GM23248 (cell line): ENCODE measurements at regions not wholly inside any gene's neighbourhood (a gene's known extent, or its start where the extent isn't known, plus 50 kb on each side); places are given as distances from the start of the nearest gene placed in this dataset.
"Not testable (repeated sequence)": the region's sequence is repeated elsewhere in the genome, so short reads cannot be mapped to it uniquely, and the experiment has no call there.

Experiments used
- EZH2 ChIP-seq: fragments of 200-600 bp; sonication (generic); IDR thresholded peaks from 2 replicates; pipeline ENCODE4 v1.6.1; 2018; ENCODE audit warnings: antibody characterized with exemption, mild to moderate bottlenecking; ENCODE audit not compliant: insufficient read depth, poor library complexity, severe bottlenecking
- EZH2phosphoT487 ChIP-seq: fragments of 200-600 bp; sonication (generic); IDR thresholded peaks from 2 replicates; pipeline ENCODE4 v1.6.1; 2018; ENCODE audit warnings: antibody characterized with exemption, moderate library complexity, mild to moderate bottlenecking, low read depth; ENCODE audit not compliant: insufficient read depth

- TF ChIP-seq EZH2phosphoT487, EZH2: not testable (repeated sequence)
Measured at GRCh38 chr2:91517846-91518245, 2826.4 kb downstream of the RPIA start.
